Hematopoietic multipotent progenitor cell treated with erythropoietin and hydrocortisone succinate and interleukin-3 and kit ligand, for 17 days (in vitro differentiated cells): ENCODE measurements at regions not wholly inside any gene's neighbourhood (a gene's known extent, or its start where the extent isn't known, plus 50 kb on each side); places are given as distances from the start of the nearest gene placed in this dataset.

Experiments used
- DNase-seq: peaks from one replicate; pipeline ENCODE4 v3.0.0-alpha.2; 2015; ENCODE audit warnings: low spot score

- DNase-seq = no peak
Observed at GRCh38 chr9:89810431-89810830, 205.6 kb downstream of the GADD45G start.

- DNase-seq = no peak
Observed at GRCh38 chr9:89811356-89811755, 206.5 kb downstream of the GADD45G start.

GRCh38 chr9:89811886-89812450 lies 207.2 kb downstream of the GADD45G start:
- no peak for DNase-seq

- no peak for DNase-seq
Observed at GRCh38 chr9:89812556-89813181, 207.9 kb downstream of the GADD45G start.

- DNase-seq = no peak
Observed at GRCh38 chr9:89813482-89813881, 208.7 kb downstream of the GADD45G start.

- no peak for DNase-seq
Observed at GRCh38 chr9:89814340-89815040, 209.7 kb downstream of the GADD45G start.

- DNase-seq = no peak
Observed at GRCh38 chr9:89815061-89815902, 210.5 kb downstream of the GADD45G start.

GRCh38 chr9:89815903-89816573 lies 211.2 kb downstream of the GADD45G start:
- no peak for DNase-seq

- no peak for DNase-seq
Observed at GRCh38 chr9:89817151-89817950, 212.5 kb downstream of the GADD45G start.

- no peak for DNase-seq
Observed at GRCh38 chr9:89820337-89820736, 215.5 kb downstream of the GADD45G start.

GRCh38 chr9:89821081-89821480 lies 216.3 kb downstream of the GADD45G start:
- DNase-seq = no peak

GRCh38 chr9:89822996-89823395 lies 218.2 kb downstream of the GADD45G start:
- no peak for DNase-seq

GRCh38 chr9:89825669-89826068 lies 220.9 kb downstream of the GADD45G start:
- no peak for DNase-seq

- DNase-seq = no peak
Observed at GRCh38 chr9:89826186-89826585, 221.4 kb downstream of the GADD45G start.

GRCh38 chr9:89829346-89829745 lies 224.5 kb downstream of the GADD45G start:
- DNase-seq = no peak

GRCh38 chr9:89835666-89836065 lies 230.9 kb downstream of the GADD45G start:
- no peak for DNase-seq

- DNase-seq = no peak
Observed at GRCh38 chr9:89837162-89837933, 232.5 kb downstream of the GADD45G start.

GRCh38 chr9:89837934-89838310 lies 233.1 kb downstream of the GADD45G start:
- no peak for DNase-seq

- no peak for DNase-seq
Observed at GRCh38 chr9:89838621-89839020, 233.8 kb downstream of the GADD45G start.

- no peak for DNase-seq
Observed at GRCh38 chr9:89839449-89839848, 234.6 kb downstream of the GADD45G start.
